HCT116 (cell line): ENCODE measurements at regions not wholly inside any gene's neighbourhood (a gene's known extent, or its start where the extent isn't known, plus 50 kb on each side); places are given as distances from the start of the nearest gene placed in this dataset.

Source experiments
- ATAC-seq: fragments of 200-7000 bp; cut with Tn5 transposase; 2 replicates; pipeline ENCODE4 v1.9.1; 2020; ENCODE audit warnings: mild to moderate bottlenecking, moderate library complexity
- BruUV-seq: library from RNA; stranded (reverse); fragments of 400-500 nt; replicated peaks from 2 replicates; lab custom pipeline; 2021; lab: Mats Ljungman, UMichigan
- CTCF ChIA-PET: fragments of 300-600 bp; sonication (Branson Sonifier 250); formaldehyde crosslinking; loops from one replicate; lab custom pipeline; 2021; ENCODE audit warnings: antibody characterized with exemption; lab: Charles Lee
- POLR2A ChIA-PET: fragments of 300-600, 350-600 bp; sonication (Branson Sonifier 250); formaldehyde crosslinking; loops from one replicate; lab custom pipeline; 2021; ENCODE audit warnings: antibody characterized with exemption; lab: Charles Lee
- RAD21 ChIA-PET, 2 experiments: fragments of 300-600 bp; sonication (Branson Sonifier 250); formaldehyde crosslinking; loops; one replicate each; lab custom pipeline; 2023; ENCODE audit warnings: low total read pairs in 2 of 2; ENCODE audit not compliant: uncharacterized antibody in 2 of 2, unreplicated experiment in 2 of 2, low non-redundant PET in 1 of 2; lab: Charles Lee
- DNase-seq: peaks from one replicate; pipeline ENCODE4 v3.0.0-alpha.2; 2010; ENCODE audit warnings: low read depth, low spot score
- H2AFZ ChIP-seq: fragments of 200-600 bp; shearing (Covaris generic), sonication (generic); 2 replicates; pipeline ENCODE4 v1.6.1; 2017; ENCODE audit warnings: low read depth, mixed run types, mixed read lengths, antibody characterized with exemption, low read length; ENCODE audit not compliant: poor library complexity, severe bottlenecking
- H3K27ac ChIP-seq: 2 replicates; pipeline ENCODE4 v1.5.1; 2012; ENCODE audit warnings: low read depth, low read length
- H3K27me3 ChIP-seq: fragments of 200-600 bp; sonication (generic); 2 replicates; pipeline ENCODE4 v1.6.1; 2016; ENCODE audit warnings: mixed run types, low read length, mixed read lengths; ENCODE audit not compliant: insufficient read depth
- H3K36me3 ChIP-seq, 2 experiments: fragments of 200-500 bp in 1 of 2; fragments of 200-600 bp in 1 of 2; sonication (Bioruptor generic) in 1 of 2; sonication (generic) in 1 of 2; 2 replicates each; pipeline versions ENCODE4 v1.5.1 to v1.6.1; 2014 to 2016; ENCODE audit warnings: low read length in 2 of 2, inconsistent platforms in 1 of 2, mixed read lengths in 1 of 2, mixed run types in 1 of 2; ENCODE audit not compliant: insufficient read depth in 2 of 2, control insufficient read depth in 1 of 2
- H3K4me1 ChIP-seq, 2 experiments: fragments of 200-600 bp in 1 of 2; sonication (generic) in 1 of 2; 2 replicates each; pipeline versions ENCODE4 v1.5.1 to v1.6.1; 2012 to 2017; ENCODE audit warnings: low read length in 2 of 2, inconsistent platforms in 1 of 2, mild to moderate bottlenecking in 1 of 2, mixed read lengths in 1 of 2, mixed run types in 1 of 2, moderate library complexity in 1 of 2; ENCODE audit not compliant: insufficient read depth in 2 of 2, control insufficient read depth in 1 of 2
- H3K4me2 ChIP-seq: fragments of 200-600 bp; sonication (generic); 2 replicates; pipeline ENCODE4 v1.6.1; 2017; ENCODE audit warnings: mixed run types, low read length, mixed read lengths
- H3K4me3 ChIP-seq, 2 experiments: fragments of 200-600 bp in 1 of 2; sonication (generic) in 1 of 2; replicated peaks in 1 of 2; 2 replicates each; pipeline ENCODE4 v1.5.1; 2011 to 2016; ENCODE audit warnings: low read length in 2 of 2, control low read depth in 1 of 2, low read depth in 1 of 2, mild to moderate bottlenecking in 1 of 2, mixed read lengths in 1 of 2, mixed run types in 1 of 2
- H3K79me2 ChIP-seq: fragments of 200-600 bp; sonication (generic); 2 replicates; pipeline ENCODE4 v1.6.1; 2017; ENCODE audit warnings: mild to moderate bottlenecking, mixed run types, low read length, moderate library complexity, mixed read lengths; ENCODE audit not compliant: insufficient read depth
- H3K9ac ChIP-seq: fragments of 200-600 bp; sonication (generic); 2 replicates; pipeline ENCODE4 v1.6.1; 2016; ENCODE audit warnings: low read length, mixed read lengths
- H3K9me2 ChIP-seq: fragments of 200-600 bp; sonication (generic), shearing (Covaris generic); 2 replicates; pipeline ENCODE4 v1.6.1; 2017; ENCODE audit warnings: mixed run types, mild to moderate bottlenecking, moderate library complexity; ENCODE audit not compliant: insufficient read depth
- H3K9me3 ChIP-seq, 2 experiments: fragments of 200-500 bp in 1 of 2; fragments of 200-600 bp in 1 of 2; sonication (Bioruptor generic) in 1 of 2; sonication (generic) in 1 of 2; 2 replicates each; pipeline ENCODE4 v1.6.1; 2014 to 2017; ENCODE audit warnings: low read length in 2 of 2, mixed read lengths in 2 of 2, inconsistent platforms in 1 of 2, low read depth in 1 of 2, mild to moderate bottlenecking in 1 of 2, mixed run types in 1 of 2, moderate library complexity in 1 of 2; ENCODE audit not compliant: control insufficient read depth in 1 of 2, insufficient read depth in 1 of 2
- H4K20me1 ChIP-seq: fragments of 200-600 bp; sonication (generic), shearing (Covaris generic); 2 replicates; pipeline ENCODE4 v1.6.1; 2017; ENCODE audit warnings: mixed run types, mild to moderate bottlenecking, moderate library complexity; ENCODE audit not compliant: insufficient read depth
- CBX3 ChIP-seq: IDR thresholded peaks from 2 replicates; pipeline ENCODE4 v1.6.1; 2012; ENCODE audit warnings: low read depth
- EGR1 ChIP-seq: IDR thresholded peaks from 2 replicates; pipeline ENCODE4 v1.6.1; 2012; ENCODE audit warnings: low read depth
- EZH2 ChIP-seq: fragments of 200-600 bp; sonication (generic); IDR thresholded peaks from 2 replicates; pipeline ENCODE4 v1.6.1; 2017; ENCODE audit warnings: antibody characterized with exemption, mixed run types
- FOSL1 ChIP-seq: IDR thresholded peaks from 2 replicates; pipeline ENCODE4 v1.6.1; 2012; ENCODE audit warnings: low read depth
- JUND ChIP-seq: IDR thresholded peaks from 2 replicates; pipeline ENCODE4 v1.6.1; 2012
- RAD21 ChIP-seq: IDR thresholded peaks from 2 replicates; pipeline ENCODE4 v1.6.1; 2012; ENCODE audit warnings: low read depth, mild to moderate bottlenecking
- SP1 ChIP-seq: IDR thresholded peaks from 2 replicates; pipeline ENCODE4 v1.6.1; 2012; ENCODE audit warnings: low read depth
- TCF7L2 ChIP-seq: IDR thresholded peaks from 2 replicates; pipeline ENCODE4 v1.7.0; 2011; ENCODE audit warnings: borderline replicate concordance, inconsistent platforms; ENCODE audit not compliant: insufficient read depth, insufficient read length; ENCODE audit errors: extremely low read depth
- YY1 ChIP-seq: IDR thresholded peaks from 2 replicates; pipeline ENCODE4 v1.6.1; 2011; ENCODE audit warnings: low read length, low read depth, moderate library complexity, mild to moderate bottlenecking; ENCODE audit not compliant: insufficient replicate concordance; ENCODE audit errors: extremely low read depth
- ZFX ChIP-seq: fragments of 450-650 bp; IDR thresholded peaks from 2 replicates; pipeline ENCODE4 v1.6.1; 2017
- intact Hi-C: fragments of 100-400 bp; cut with micrococcal nuclease; formaldehyde crosslinking; loops from 2 replicates; pipeline ENCODE4 v1.10.0; 2022
- TF ChIP-seq, protein P1 (sequence below): IDR thresholded peaks from 2 replicates; pipeline ENCODE4 v1.6.1; 2012
- TF ChIP-seq, protein P2 (sequence below), 3 experiments: fragments of 200-600 bp in 1 of 3; sonication (generic) in 1 of 3; IDR thresholded peaks in 2 of 3; conservative IDR thresholded peaks in 1 of 3; 2 replicates each; pipeline ENCODE4 v1.5.1; 2012 to 2017; ENCODE audit warnings: low read depth in 2 of 3, low read length in 2 of 3, antibody characterized with exemption in 1 of 3, borderline replicate concordance in 1 of 3, control low read depth in 1 of 3, mild to moderate bottlenecking in 1 of 3, mixed read lengths in 1 of 3, mixed run types in 1 of 3, moderate library complexity in 1 of 3; ENCODE audit not compliant: insufficient read depth in 1 of 3

DNA sequence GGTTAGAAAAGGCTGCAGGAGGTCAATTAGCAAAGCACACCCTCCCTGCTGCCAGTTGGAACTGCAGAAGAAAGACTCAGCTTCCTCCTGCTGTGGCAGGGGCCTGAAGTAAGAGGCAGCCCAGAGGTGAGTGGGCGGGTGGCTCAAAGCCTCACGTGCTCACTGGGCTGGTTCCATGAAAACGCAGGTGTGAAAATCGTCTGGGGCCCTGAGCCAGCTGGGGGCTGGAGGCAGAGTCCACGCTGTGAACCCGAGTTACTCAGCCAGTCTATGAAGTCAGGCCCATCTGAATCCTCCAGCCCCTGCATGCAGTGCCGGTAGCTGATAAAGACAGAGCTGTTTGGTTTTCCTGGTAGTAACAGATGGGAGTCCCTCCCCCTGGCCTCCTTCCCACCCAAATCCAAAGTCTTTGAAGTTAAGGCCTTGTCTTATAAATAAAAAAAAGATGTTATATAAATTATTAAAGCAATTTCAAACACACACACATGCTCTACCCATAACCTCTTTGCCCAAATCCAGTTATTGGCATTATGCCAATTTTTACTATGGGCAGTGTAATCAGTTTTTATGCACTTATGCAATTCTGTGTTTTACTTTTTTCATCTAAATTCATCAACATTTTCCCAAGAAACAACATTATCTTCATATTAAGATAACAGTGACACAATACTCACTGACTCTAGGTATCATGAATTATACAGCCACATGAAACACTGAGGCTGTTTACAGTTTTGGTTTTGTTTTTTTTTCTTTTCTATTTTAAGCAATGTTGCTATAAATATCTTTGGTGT is 57.9 kb upstream of the PNMA1 start:
- TF ChIP-seq SP1 (no peak), EGR1 (peak; percentile 87), FOSL1 (no peak), CBX3 (peak; percentile 53; the same call in 1 of the 2 replicates)
- TF ChIP-seq, protein P1, sequence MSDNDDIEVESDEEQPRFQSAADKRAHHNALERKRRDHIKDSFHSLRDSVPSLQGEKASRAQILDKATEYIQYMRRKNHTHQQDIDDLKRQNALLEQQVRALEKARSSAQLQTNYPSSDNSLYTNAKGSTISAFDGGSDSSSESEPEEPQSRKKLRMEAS = peak; percentile 78
- Histone ChIP-seq H3K27ac (no peak overlapping the region), H3K4me2 (peak overlapping the region; percentile 11; the same call in 1 of the 2 replicates), H3K9me3 (no peaks in the 10 kb centered on the region), H4K20me1 (no peaks in the 10 kb centered on the region), H3K4me1 (peaks cover 21 to 29% of the 10 kb centered on the region in 2 experiments), H2AFZ (no peak overlapping the region), H3K9me2 (no peaks in the 10 kb centered on the region), H3K9ac (no peak overlapping the region), H3K27me3 (no peaks in the 10 kb centered on the region), H3K36me3 (no peaks in the 10 kb centered on the region), H3K79me2 (peaks cover 21% of the 10 kb centered on the region; the same call in 1 of the 2 replicates), H3K4me3 (no peak overlapping the region)
- BruUV-seq = no TSS peak
- POLR2A ChIA-PET = interaction anchor here (1.2 to 1.4 kb wide), 3 partner anchors 12 to 14 kb away, joined by 3 to 6 read pairs (median 5); a partner anchor contains a TSS
- DNase-seq = no peak
- RAD21 ChIA-PET = no interaction called here
- intact Hi-C loops = no loop called here
- CTCF ChIA-PET = no interaction called here
- peak; percentile 56 for ATAC-seq

- no TSS peak for BruUV-seq
- TF ChIP-seq, protein P2, sequence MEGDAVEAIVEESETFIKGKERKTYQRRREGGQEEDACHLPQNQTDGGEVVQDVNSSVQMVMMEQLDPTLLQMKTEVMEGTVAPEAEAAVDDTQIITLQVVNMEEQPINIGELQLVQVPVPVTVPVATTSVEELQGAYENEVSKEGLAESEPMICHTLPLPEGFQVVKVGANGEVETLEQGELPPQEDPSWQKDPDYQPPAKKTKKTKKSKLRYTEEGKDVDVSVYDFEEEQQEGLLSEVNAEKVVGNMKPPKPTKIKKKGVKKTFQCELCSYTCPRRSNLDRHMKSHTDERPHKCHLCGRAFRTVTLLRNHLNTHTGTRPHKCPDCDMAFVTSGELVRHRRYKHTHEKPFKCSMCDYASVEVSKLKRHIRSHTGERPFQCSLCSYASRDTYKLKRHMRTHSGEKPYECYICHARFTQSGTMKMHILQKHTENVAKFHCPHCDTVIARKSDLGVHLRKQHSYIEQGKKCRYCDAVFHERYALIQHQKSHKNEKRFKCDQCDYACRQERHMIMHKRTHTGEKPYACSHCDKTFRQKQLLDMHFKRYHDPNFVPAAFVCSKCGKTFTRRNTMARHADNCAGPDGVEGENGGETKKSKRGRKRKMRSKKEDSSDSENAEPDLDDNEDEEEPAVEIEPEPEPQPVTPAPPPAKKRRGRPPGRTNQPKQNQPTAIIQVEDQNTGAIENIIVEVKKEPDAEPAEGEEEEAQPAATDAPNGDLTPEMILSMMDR (IDR thresholded peaks at IDR 0.05 in 2 of 3, conservative IDR thresholded peaks at IDR 0.05 in 1 of 3; ENCODE audit: borderline replicate concordance in 1 of 3, insufficient read depth in 1 of 3, low read depth in 2 of 3, low read length in 2 of 3) = no peak
- no peak for TF ChIP-seq SP1
- TF ChIP-seq YY1 = no peak
- TF ChIP-seq JUND = no peak
- no peak for TF ChIP-seq EGR1
- TF ChIP-seq EZH2 = no peak
- TF ChIP-seq RAD21 = no peak
- no peak for TF ChIP-seq TCF7L2
- no peak for TF ChIP-seq ZFX
- no peak for TF ChIP-seq FOSL1
These were observed 57.0 kb upstream of the PNMA1 start for GRCh38 chr14:73770977-73771847.

More at GRCh38 chr14:73770977-73771847, 57.0 kb upstream of the PNMA1 start:
- intact Hi-C loops = no loop called here
- Histone ChIP-seq H3K9me3 (no peaks in the 10 kb centered on the region), H3K4me2 (peak overlapping the region; percentile 11; the same call in 1 of the 2 replicates), H3K9me2 (no peaks in the 10 kb centered on the region), H3K36me3 (no peaks in the 10 kb centered on the region), H3K4me1 (peaks cover 21 to 29% of the 10 kb centered on the region in 2 experiments), H3K27me3 (no peaks in the 10 kb centered on the region), H2AFZ (no peak overlapping the region), H3K4me3 (no peak overlapping the region), H3K9ac (no peak overlapping the region), H4K20me1 (no peaks in the 10 kb centered on the region), H3K79me2 (peaks cover 18% of the 10 kb centered on the region; the same call in 1 of the 2 replicates), H3K27ac (no peak overlapping the region)
- POLR2A ChIA-PET = interaction anchor here (0.7 to 1.4 kb wide), 3 partner anchors 11 to 15 kb away, joined by 3 to 7 read pairs (median 6); a partner anchor contains a TSS
- DNase-seq = no peak
- 0 out of 2 replicates have a peak, but pooled peaks have one; percentile 5 for ATAC-seq
- RAD21 ChIA-PET = no interaction called here
- CTCF ChIA-PET = no interaction called here
